Gastroesophageal sphincter (tissue), 3 donors: ENCODE measurements at regions not wholly inside any gene's neighbourhood (a gene's known extent, or its start where the extent isn't known, plus 50 kb on each side); places are given as distances from the start of the nearest gene placed in this dataset.

Experiments used
- EP300 ChIP-seq: sonication (generic); formaldehyde crosslinking; IDR thresholded peaks from one replicate; pipeline ENCODE4 v1.6.1; 2017; ENCODE audit warnings: antibody characterized with exemption, mild to moderate bottlenecking
- POLR2A ChIP-seq, 2 donors: fragments of 450-650 bp; IDR thresholded peaks; one replicate each; pipeline ENCODE4 v1.6.1; 2017; ENCODE audit warnings: antibody characterized with exemption in 2 of 2, mild to moderate bottlenecking in 2 of 2, moderate library complexity in 1 of 2
- POLR2AphosphoS5 ChIP-seq: sonication (generic); formaldehyde crosslinking; IDR thresholded peaks from one replicate; pipeline ENCODE4 v1.6.1; 2017; ENCODE audit warnings: antibody characterized with exemption
- TF ChIP-seq, protein P1 (sequence below), 4 experiments: fragments of 200-600 bp in 2 of 4; fragments of 450-650 bp in 2 of 4; sonication (generic) in 1 of 4; IDR thresholded peaks; one replicate each; pipeline ENCODE4 v1.5.1; 2017 to 2019; ENCODE audit warnings: antibody characterized with exemption in 4 of 4, mild to moderate bottlenecking in 2 of 4, moderate library complexity in 2 of 4

DNA sequence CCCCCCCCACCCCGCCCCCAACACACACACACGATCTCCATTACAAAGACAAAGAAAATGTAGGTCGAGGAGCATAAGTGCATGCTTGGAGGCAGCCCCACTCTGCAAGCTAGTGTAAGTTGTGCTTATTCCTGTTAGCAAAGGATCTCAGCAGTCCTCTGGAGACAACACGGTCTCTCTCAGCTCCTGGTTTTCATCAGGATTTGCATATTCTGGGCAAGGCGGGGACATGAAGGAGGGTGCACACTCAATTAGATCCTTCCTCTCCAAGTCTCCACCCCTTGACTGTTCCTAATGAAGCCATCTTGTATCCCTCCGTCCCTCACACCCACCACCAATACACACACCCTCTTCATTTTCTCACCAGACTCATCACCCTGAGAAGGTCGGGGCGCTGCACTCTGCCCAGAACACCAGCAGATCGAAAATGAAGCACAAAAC, 63.8 kb downstream of the MRPL46 start:
- TF ChIP-seq POLR2A (IDR thresholded peaks at IDR 0.05) (no peak), POLR2AphosphoS5 (no peak), EP300 (no peak)
- TF ChIP-seq, protein P1, sequence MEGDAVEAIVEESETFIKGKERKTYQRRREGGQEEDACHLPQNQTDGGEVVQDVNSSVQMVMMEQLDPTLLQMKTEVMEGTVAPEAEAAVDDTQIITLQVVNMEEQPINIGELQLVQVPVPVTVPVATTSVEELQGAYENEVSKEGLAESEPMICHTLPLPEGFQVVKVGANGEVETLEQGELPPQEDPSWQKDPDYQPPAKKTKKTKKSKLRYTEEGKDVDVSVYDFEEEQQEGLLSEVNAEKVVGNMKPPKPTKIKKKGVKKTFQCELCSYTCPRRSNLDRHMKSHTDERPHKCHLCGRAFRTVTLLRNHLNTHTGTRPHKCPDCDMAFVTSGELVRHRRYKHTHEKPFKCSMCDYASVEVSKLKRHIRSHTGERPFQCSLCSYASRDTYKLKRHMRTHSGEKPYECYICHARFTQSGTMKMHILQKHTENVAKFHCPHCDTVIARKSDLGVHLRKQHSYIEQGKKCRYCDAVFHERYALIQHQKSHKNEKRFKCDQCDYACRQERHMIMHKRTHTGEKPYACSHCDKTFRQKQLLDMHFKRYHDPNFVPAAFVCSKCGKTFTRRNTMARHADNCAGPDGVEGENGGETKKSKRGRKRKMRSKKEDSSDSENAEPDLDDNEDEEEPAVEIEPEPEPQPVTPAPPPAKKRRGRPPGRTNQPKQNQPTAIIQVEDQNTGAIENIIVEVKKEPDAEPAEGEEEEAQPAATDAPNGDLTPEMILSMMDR (IDR thresholded peaks at IDR 0.05): no peak
